ENCODE measurements at regions not wholly inside any gene's neighbourhood (a gene's known extent, or its start where the extent isn't known, plus 50 kb on each side); places are given as distances from the start of the nearest gene placed in this dataset.

DNA sequence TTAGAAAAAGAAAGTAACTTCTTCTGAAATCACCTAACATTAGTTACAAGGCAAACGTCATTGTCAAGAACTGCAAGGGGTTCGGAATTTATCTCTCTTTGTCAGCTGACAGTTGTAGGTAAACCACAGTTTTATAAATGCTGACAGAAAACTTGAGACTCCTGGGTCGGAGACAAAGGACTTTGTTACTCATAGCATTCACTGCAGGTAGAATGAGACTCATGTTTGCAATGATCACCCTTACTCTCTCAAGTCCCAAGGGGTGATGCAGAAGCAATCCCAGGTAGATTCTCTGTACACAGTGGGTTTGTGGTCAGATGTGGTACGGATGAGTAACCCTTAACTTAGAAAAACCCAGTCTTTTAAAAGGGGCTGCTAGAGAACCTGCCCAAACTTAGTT lies 757.8 kb downstream of the TRIB2 start:
- TF ChIP-seq, protein P1, sequence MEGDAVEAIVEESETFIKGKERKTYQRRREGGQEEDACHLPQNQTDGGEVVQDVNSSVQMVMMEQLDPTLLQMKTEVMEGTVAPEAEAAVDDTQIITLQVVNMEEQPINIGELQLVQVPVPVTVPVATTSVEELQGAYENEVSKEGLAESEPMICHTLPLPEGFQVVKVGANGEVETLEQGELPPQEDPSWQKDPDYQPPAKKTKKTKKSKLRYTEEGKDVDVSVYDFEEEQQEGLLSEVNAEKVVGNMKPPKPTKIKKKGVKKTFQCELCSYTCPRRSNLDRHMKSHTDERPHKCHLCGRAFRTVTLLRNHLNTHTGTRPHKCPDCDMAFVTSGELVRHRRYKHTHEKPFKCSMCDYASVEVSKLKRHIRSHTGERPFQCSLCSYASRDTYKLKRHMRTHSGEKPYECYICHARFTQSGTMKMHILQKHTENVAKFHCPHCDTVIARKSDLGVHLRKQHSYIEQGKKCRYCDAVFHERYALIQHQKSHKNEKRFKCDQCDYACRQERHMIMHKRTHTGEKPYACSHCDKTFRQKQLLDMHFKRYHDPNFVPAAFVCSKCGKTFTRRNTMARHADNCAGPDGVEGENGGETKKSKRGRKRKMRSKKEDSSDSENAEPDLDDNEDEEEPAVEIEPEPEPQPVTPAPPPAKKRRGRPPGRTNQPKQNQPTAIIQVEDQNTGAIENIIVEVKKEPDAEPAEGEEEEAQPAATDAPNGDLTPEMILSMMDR (conservative IDR thresholded peaks at IDR 0.05; ENCODE audit: low read depth), result no peak

DNA sequence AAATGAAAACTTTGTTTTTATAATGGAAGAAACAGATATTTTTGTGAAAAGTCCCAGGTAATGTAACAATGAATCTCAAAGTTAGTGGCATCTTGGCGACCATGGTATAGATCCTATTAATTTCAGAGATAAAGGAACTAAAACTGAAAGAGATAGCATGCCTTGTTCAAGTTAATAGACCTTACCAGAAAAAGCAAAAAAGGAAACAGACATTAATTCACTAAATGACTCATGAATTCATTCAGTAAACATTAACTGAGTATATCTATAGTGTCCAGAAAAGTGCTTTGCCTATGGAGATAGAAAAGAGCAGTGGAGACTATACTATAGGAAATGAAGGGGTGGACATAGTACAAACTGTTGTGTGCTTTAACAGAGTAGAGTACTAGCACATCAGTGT lies 763.3 kb downstream of the TRIB2 start:
- TF ChIP-seq, protein P1 (conservative IDR thresholded peaks at IDR 0.05; ENCODE audit: low read depth), result no peak
- DNase-seq (ENCODE audit: low spot score), result no peak
- no peak overlapping the region for H3K27ac ChIP-seq
- CTCF ChIA-PET, result no interaction called here
- POLR2A ChIA-PET (ENCODE audit: low non-redundant PET), result no interaction called here

More for the DNA sequence above, 757.8 kb downstream of the TRIB2 start:
- no peak for DNase-seq (ENCODE audit: low spot score)
- ChIA-PET POLR2A (ENCODE audit: low non-redundant PET) (no interaction called here), CTCF (no interaction called here)
- no peak overlapping the region for H3K27ac ChIP-seq

DNA sequence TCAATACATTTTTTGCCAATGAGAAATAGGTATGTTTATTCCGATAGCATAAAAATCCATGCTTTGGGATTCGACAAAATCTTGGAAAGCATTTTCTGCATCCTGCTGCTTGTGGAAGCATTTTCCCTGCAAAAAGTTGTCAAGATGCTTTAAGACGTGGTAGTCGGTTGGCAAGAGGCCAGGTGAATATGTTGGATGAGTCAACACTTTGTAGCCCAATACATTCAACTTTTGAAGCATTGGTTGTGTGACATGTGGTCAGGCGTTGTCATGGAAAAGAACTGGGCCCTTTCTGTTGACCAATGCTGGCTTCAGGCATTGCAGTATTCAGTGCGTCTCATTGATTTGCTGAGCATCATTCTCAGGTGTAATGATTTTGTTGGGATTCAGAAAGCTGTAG lies 764.5 kb downstream of the TRIB2 start:
- TF ChIP-seq, protein P1 (conservative IDR thresholded peaks at IDR 0.05; ENCODE audit: low read depth), result no peak
- CTCF ChIA-PET, result no interaction called here
- H3K27ac ChIP-seq, result no peak overlapping the region
- DNase-seq (ENCODE audit: low spot score), result no peak
- POLR2A ChIA-PET (ENCODE audit: low non-redundant PET), result no interaction called here

DNA sequence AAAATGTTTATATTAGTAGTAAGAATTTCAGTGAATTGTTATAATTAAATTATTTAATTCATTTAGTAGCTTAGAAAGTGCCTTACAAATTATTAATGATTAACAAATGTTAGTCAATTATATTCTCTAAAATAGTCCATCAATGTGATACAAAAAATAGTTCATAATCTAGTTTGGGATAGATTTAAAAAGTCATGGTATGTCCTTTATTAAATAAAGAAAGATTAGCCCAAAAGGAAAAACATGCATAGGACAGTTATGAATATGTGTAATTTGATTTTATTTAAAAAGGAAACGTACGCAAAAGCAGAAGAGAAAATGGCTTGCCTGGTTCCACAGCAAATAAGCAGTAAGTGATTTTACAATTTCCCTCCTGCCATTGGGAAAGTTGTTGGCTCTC lies 768.5 kb downstream of the TRIB2 start:
- ChIA-PET CTCF (no interaction called here), POLR2A (ENCODE audit: low non-redundant PET) (no interaction called here)
- DNase-seq (ENCODE audit: low spot score), result no peak
- H3K27ac ChIP-seq, result no peak overlapping the region
- TF ChIP-seq, protein P1 (conservative IDR thresholded peaks at IDR 0.05; ENCODE audit: low read depth), result no peak

DNA sequence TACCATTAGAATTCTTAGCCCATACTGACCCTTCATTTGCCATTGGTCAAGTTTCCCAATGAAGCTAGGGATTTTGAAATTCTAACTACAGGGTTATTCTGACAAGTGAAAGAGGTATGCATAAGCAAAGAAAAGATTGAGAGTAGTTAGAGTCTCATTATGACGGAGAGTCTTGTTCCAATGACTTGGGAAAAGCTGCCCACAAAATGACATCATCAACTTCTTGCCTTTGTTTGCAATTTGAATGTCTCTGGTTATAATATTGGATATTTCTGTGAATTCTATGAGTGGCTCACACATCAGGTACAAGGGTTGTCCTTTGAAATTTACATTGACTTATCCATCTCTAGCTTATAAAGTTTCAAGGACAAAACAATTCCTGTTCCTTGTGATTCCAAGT lies 772.2 kb downstream of the TRIB2 start:
- TF ChIP-seq, protein P1 (conservative IDR thresholded peaks at IDR 0.05; ENCODE audit: low read depth), result no peak
- no peak for DNase-seq (ENCODE audit: low spot score)
- ChIA-PET CTCF (interaction anchor here (0.6 kb wide), 1 partner anchor 1847 kb away, joined by 3 read pairs; no protein-coding TSS in a partner anchor), POLR2A (ENCODE audit: low non-redundant PET) (no interaction called here)
- no peak overlapping the region for H3K27ac ChIP-seq

DNA sequence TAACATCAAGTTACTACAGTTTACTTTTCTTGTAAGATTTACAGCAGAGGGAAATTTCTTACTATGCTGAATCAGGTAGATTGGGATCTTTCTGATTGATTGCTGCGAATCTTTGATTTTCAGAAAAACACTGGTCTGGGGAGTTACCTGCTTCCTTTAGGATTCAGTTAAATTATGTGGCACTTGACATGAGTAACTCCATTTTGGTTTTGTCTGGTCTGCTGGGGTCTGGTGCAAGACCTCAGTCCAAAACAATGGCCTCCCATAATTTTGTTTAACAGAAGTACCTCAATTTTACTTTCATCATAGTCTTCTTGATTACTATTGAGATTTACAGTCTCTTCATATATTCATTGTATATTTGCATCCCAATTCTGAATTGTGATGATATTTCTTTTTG lies 775.5 kb downstream of the TRIB2 start:
- TF ChIP-seq, protein P1 (conservative IDR thresholded peaks at IDR 0.05; ENCODE audit: low read depth), result no peak
- ChIA-PET CTCF (no interaction called here), POLR2A (ENCODE audit: low non-redundant PET) (no interaction called here)
- H3K27ac ChIP-seq, result no peak overlapping the region
- no peak for DNase-seq (ENCODE audit: low spot score)

DNA sequence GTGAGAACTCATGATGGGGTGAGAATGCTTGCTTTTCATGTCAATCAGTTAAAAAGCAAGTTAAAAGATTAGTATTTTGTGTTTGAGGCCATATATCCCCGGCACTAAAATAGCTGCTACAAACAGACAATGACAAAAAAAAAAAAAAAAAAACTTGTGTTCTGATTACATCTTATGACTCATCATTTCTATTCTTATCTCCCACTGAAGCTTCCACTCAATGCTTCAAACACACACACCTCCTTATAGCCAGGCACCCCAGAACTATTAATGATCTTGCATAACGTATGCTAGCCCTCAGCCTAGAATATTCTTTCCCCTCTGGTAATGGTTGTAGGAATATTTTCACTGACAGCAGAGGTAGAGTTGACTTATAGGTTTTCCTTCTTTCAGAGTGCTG lies 778.3 kb downstream of the TRIB2 start:
- ChIA-PET POLR2A (ENCODE audit: low non-redundant PET) (no interaction called here), CTCF (no interaction called here)
- TF ChIP-seq, protein P1 (conservative IDR thresholded peaks at IDR 0.05; ENCODE audit: low read depth), result no peak
- no peak for DNase-seq (ENCODE audit: low spot score)
- no peak overlapping the region for H3K27ac ChIP-seq

All from RWPE1 (cell line).